HL-60 (cell line): ENCODE measurements at regions not wholly inside any gene's neighbourhood (a gene's known extent, or its start where the extent isn't known, plus 50 kb on each side); places are given as distances from the start of the nearest gene placed in this dataset.
A peak's percentile ranks its signal among the peaks of the same experiment; 100 is the strongest.

Experiments used
- DNase-seq, 2 experiments: peaks; one replicate each; pipeline ENCODE4 v3.0.0-alpha.2; 2010 to 2020; ENCODE audit warnings: low read depth in 1 of 2, low spot score in 1 of 2
- H3K27ac ChIP-seq: fragments of 250-450 bp; sonication (Bioruptor Pico); replicated peaks from 2 replicates; pipeline ENCODE4 v1.5.1; 2020; ENCODE audit warnings: mild to moderate bottlenecking, moderate library complexity
- H3K27me3 ChIP-seq: fragments of 250-450 bp; sonication (Bioruptor Pico); 2 replicates; pipeline ENCODE4 v1.5.1; 2021; ENCODE audit warnings: mild to moderate bottlenecking, moderate library complexity; ENCODE audit not compliant: insufficient read depth, poor library complexity, severe bottlenecking
- H3K4me3 ChIP-seq: replicated peaks from 2 replicates; pipeline ENCODE4 v1.5.1; 2011; ENCODE audit warnings: mild to moderate bottlenecking, control low read depth, low read length; ENCODE audit not compliant: insufficient read depth
- GABPA ChIP-seq: IDR thresholded peaks from 2 replicates; pipeline ENCODE4 v1.6.1; 2012; ENCODE audit warnings: low read depth
- POLR2AphosphoS5 ChIP-seq: IDR thresholded peaks from 2 replicates; pipeline ENCODE4 v1.6.1; 2012; ENCODE audit warnings: low read depth
- SPI1 ChIP-seq: IDR thresholded peaks from 2 replicates; pipeline ENCODE4 v1.6.1; 2012; ENCODE audit warnings: low read depth, mild to moderate bottlenecking, borderline replicate concordance
- TF ChIP-seq, protein P1 (sequence below): IDR thresholded peaks from one replicate; pipeline ENCODE4 v1.5.1; 2011; ENCODE audit warnings: low read length, control low read depth, inconsistent platforms; ENCODE audit not compliant: insufficient read depth
- TF ChIP-seq, protein P2 (sequence below): IDR thresholded peaks from 2 replicates; pipeline ENCODE4 v1.6.1; 2012; ENCODE audit warnings: low read depth; ENCODE audit not compliant: insufficient replicate concordance

DNA sequence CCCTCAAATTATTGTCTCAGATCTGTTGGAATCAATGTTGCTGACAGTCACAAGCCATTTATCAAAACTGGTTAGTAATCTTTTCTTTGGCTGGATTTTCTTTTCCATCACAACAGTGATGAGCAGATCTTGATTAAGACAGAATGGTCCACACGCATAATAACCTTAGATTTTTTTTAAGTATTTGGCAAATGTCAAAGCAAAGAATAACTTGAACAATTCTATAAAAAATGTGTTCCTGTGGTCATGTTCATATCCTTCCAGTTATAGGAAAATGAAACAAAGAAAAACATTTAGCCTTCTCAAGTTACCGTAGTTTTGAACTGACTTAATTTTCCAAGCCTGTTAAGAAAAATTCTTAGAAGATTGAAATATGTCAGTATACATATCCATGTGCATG, 659.9 kb upstream of the ID2 start:
- no peak for DNase-seq
- Histone ChIP-seq H3K27me3 (no peaks in the 10 kb centered on the region), H3K27ac (no peak overlapping the region), H3K4me3 (no peak overlapping the region)
- TF ChIP-seq POLR2AphosphoS5 (no peak), GABPA (no peak), SPI1 (no peak)
- TF ChIP-seq, protein P1, sequence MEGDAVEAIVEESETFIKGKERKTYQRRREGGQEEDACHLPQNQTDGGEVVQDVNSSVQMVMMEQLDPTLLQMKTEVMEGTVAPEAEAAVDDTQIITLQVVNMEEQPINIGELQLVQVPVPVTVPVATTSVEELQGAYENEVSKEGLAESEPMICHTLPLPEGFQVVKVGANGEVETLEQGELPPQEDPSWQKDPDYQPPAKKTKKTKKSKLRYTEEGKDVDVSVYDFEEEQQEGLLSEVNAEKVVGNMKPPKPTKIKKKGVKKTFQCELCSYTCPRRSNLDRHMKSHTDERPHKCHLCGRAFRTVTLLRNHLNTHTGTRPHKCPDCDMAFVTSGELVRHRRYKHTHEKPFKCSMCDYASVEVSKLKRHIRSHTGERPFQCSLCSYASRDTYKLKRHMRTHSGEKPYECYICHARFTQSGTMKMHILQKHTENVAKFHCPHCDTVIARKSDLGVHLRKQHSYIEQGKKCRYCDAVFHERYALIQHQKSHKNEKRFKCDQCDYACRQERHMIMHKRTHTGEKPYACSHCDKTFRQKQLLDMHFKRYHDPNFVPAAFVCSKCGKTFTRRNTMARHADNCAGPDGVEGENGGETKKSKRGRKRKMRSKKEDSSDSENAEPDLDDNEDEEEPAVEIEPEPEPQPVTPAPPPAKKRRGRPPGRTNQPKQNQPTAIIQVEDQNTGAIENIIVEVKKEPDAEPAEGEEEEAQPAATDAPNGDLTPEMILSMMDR = no peak
- TF ChIP-seq, protein P2, sequence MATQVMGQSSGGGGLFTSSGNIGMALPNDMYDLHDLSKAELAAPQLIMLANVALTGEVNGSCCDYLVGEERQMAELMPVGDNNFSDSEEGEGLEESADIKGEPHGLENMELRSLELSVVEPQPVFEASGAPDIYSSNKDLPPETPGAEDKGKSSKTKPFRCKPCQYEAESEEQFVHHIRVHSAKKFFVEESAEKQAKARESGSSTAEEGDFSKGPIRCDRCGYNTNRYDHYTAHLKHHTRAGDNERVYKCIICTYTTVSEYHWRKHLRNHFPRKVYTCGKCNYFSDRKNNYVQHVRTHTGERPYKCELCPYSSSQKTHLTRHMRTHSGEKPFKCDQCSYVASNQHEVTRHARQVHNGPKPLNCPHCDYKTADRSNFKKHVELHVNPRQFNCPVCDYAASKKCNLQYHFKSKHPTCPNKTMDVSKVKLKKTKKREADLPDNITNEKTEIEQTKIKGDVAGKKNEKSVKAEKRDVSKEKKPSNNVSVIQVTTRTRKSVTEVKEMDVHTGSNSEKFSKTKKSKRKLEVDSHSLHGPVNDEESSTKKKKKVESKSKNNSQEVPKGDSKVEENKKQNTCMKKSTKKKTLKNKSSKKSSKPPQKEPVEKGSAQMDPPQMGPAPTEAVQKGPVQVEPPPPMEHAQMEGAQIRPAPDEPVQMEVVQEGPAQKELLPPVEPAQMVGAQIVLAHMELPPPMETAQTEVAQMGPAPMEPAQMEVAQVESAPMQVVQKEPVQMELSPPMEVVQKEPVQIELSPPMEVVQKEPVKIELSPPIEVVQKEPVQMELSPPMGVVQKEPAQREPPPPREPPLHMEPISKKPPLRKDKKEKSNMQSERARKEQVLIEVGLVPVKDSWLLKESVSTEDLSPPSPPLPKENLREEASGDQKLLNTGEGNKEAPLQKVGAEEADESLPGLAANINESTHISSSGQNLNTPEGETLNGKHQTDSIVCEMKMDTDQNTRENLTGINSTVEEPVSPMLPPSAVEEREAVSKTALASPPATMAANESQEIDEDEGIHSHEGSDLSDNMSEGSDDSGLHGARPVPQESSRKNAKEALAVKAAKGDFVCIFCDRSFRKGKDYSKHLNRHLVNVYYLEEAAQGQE = no peak

- H3K27ac ChIP-seq = no peak overlapping the region
- H3K4me3 ChIP-seq = no peak overlapping the region
- no peaks in the 10 kb centered on the region for H3K27me3 ChIP-seq
- TF ChIP-seq, protein P1 = no peak
- TF ChIP-seq, protein P2 = no peak
- TF ChIP-seq GABPA (peak; percentile 35; the same call in 1 of the 2 replicates), POLR2AphosphoS5 (no peak), SPI1 (peak; percentile 100)
- DNase-seq = peak; percentile 15 to 74
These were observed 658.8 kb upstream of the ID2 start for GRCh38 chr2:8022908-8023640.

DNA sequence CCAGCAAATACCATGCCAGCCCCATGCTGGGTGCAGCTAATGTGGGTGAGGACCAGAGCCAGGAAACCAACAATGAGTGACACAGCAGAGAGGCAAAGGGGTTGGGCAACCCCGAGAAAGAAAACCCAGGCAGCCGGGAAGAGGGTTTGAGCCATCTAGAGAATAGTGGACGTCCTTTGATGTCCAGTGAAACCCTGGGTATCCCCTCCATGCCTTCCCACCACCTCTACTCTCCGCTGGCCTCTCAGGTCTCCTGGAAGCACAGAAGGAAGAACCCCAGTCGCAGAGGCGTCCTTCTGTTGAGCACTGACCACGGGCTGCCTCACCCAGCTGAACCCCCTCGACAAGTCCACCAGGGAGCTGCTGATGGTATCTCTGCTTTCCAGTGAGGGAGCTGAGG, 657.4 kb upstream of the ID2 start:
- Histone ChIP-seq H3K4me3 (no peak overlapping the region), H3K27me3 (no peaks in the 10 kb centered on the region), H3K27ac (no peak overlapping the region)
- TF ChIP-seq SPI1 = no peak
- TF ChIP-seq, protein P1 = no peak
- TF ChIP-seq, protein P2 = no peak
- no peak for DNase-seq
